Bronchial epithelial cell (primary cell): ENCODE measurements at regions not wholly inside any gene's neighbourhood (a gene's known extent, or its start where the extent isn't known, plus 50 kb on each side); places are given as distances from the start of the nearest gene placed in this dataset.
"Not testable (repeated sequence)": the region's sequence is repeated elsewhere in the genome, so short reads cannot be mapped to it uniquely, and the experiment has no call there.

Source experiments
- DNase-seq: peaks from one replicate; pipeline ENCODE4 v3.0.0-alpha.2; 2010; ENCODE audit warnings: low read depth
- FAIRE-seq: peaks from 2 replicates; lab custom pipeline; 2011; peaks lifted over from hg19 to GRCh38; lab: Jason Lieb, UNC
- H3K27me3 ChIP-seq: 2 replicates; pipeline ENCODE4 v1.5.1; 2011; ENCODE audit warnings: low read length; ENCODE audit not compliant: control insufficient read depth, insufficient read depth
- H3K36me3 ChIP-seq: 2 replicates; pipeline ENCODE4 v1.5.1; 2011; ENCODE audit warnings: low read length; ENCODE audit not compliant: control insufficient read depth, insufficient read depth
- H3K4me3 ChIP-seq: 2 replicates; pipeline ENCODE4 v1.5.1; 2011; ENCODE audit warnings: mild to moderate bottlenecking, low read depth, low read length, control low read depth
- TF ChIP-seq, protein P1 (sequence below): IDR thresholded peaks from 2 replicates; pipeline ENCODE4 v1.5.1; 2011; ENCODE audit warnings: mild to moderate bottlenecking, moderate library complexity, low read length, control low read depth, inconsistent platforms; ENCODE audit not compliant: insufficient read depth, severe bottlenecking

GRCh38 chr12:68984796-68985573 is 52.0 kb upstream of the CPM start:
- DNase-seq (no peak), FAIRE-seq (no peak)
- no peak overlapping the region for H3K4me3 ChIP-seq
- H3K36me3 ChIP-seq = no peaks in the 10 kb centered on the region
- TF ChIP-seq, protein P1, sequence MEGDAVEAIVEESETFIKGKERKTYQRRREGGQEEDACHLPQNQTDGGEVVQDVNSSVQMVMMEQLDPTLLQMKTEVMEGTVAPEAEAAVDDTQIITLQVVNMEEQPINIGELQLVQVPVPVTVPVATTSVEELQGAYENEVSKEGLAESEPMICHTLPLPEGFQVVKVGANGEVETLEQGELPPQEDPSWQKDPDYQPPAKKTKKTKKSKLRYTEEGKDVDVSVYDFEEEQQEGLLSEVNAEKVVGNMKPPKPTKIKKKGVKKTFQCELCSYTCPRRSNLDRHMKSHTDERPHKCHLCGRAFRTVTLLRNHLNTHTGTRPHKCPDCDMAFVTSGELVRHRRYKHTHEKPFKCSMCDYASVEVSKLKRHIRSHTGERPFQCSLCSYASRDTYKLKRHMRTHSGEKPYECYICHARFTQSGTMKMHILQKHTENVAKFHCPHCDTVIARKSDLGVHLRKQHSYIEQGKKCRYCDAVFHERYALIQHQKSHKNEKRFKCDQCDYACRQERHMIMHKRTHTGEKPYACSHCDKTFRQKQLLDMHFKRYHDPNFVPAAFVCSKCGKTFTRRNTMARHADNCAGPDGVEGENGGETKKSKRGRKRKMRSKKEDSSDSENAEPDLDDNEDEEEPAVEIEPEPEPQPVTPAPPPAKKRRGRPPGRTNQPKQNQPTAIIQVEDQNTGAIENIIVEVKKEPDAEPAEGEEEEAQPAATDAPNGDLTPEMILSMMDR = no peak
- no peaks in the 10 kb centered on the region for H3K27me3 ChIP-seq

DNA sequence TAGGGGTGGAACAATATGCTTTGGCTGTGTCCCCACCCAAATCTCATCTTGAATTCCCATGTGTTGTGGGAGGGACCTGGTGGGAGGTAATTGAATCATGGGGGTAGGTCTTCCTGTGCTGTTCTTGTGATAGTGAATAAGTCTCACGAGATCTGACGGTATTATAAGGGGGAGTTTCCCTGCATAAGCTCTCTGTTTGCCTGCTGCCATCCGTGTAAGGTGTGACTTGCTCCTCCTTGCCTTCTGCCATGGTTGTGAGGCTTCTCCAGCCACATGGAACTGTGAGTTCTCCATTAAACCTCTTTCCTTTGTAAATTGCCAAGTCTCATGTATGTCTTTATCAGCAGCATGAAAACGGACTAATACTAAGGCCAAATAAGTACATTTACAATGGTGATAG is 64.6 kb upstream of the CPM start:
- not testable (repeated sequence) for H3K36me3 ChIP-seq, FAIRE-seq, H3K27me3 ChIP-seq, DNase-seq, H3K4me3 ChIP-seq

GRCh38 chr12:68998041-68998440 is 65.1 kb upstream of the CPM start:
- no peaks in the 10 kb centered on the region for H3K36me3 ChIP-seq
- H3K27me3 ChIP-seq = no peaks in the 10 kb centered on the region
- no peak for DNase-seq
- TF ChIP-seq, protein P1 = no peak
- H3K4me3 ChIP-seq = no peak overlapping the region
- no peak for FAIRE-seq

DNA sequence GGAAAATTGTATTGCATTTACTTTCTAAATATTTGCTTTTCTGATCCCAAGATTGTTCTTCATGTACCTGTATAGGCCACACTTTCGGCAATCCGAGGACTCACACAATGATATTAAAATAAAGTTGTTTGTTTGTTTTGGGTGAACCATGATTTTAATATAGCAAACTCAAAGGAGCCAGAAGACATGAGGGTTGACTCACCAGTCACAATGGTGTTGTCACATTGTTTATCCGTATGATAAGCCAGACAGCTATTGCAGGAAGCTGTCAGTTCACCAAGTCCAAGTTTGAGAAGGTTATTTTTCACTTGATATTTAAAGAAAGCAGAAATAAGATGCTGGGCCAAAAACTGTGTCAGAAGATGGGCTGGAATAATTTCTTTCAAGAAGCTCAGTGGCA is 67.1 kb upstream of the CPM start:
- Histone ChIP-seq H3K36me3 (no peaks in the 10 kb centered on the region), H3K27me3 (no peaks in the 10 kb centered on the region), H3K4me3 (no peak overlapping the region)
- DNase-seq (peak; percentile 56), FAIRE-seq (no peak)
- TF ChIP-seq, protein P1 = no peak

DNA sequence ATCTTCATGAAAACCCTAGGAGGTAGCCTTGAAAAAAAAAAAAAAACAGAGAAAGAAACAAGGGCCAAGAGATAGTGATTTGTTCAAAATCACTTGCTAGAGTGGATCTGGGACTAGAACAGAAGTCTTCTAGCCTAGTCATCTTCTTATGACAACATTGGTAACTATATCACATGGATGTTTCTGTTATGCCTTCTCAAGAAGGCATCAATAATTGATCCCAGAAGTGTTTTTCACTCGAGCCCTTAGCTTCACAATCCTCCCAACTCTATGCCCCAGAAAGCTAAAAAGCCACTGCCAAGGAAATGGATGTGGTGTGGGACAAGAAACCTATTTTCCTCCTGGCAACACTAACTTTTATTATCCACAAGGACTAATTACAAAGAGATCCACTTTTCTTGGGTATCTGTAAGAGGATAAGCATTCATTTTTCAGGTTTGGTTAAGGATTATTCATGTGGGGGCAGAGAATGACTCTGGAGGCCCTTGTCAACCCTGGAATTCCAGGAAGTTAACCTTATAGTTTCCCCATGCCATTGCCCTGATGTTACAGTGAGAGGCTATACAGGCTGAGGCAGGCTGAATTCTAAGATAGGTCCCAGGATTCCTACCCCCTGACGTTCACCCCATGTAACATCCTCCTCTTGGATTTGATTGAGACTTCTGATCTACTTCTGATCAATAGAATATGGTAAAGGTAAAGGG is 67.7 kb upstream of the CPM start:
- Histone ChIP-seq H3K27me3 (no peaks in the 10 kb centered on the region), H3K36me3 (no peaks in the 10 kb centered on the region), H3K4me3 (no peak overlapping the region)
- TF ChIP-seq, protein P1 = no peak
- FAIRE-seq (no peak), DNase-seq (peak; percentile 95)

- Histone ChIP-seq H3K27me3 (no peaks in the 10 kb centered on the region), H3K4me3 (no peak overlapping the region), H3K36me3 (no peaks in the 10 kb centered on the region)
- FAIRE-seq = no peak
- no peak for DNase-seq
- TF ChIP-seq, protein P1 = no peak
Observed at GRCh38 chr12:69001251-69001650, 68.3 kb upstream of the CPM start.
